H54 (cell line): ENCODE measurements at regions not wholly inside any gene's neighbourhood (a gene's known extent, or its start where the extent isn't known, plus 50 kb on each side); places are given as distances from the start of the nearest gene placed in this dataset.
"Not testable (repeated sequence)": the region's sequence is repeated elsewhere in the genome, so short reads cannot be mapped to it uniquely, and the experiment has no call there.

Experiments used
- DNase-seq: peaks from one replicate; pipeline ENCODE4 v3.0.0; 2011; ENCODE audit warnings: low spot score, mixed read lengths; ENCODE audit not compliant: insufficient read length
- FAIRE-seq: peaks from 3 replicates; lab custom pipeline; 2011; peaks lifted over from hg19 to GRCh38; lab: Jason Lieb, UNC
- POLR2A ChIP-seq: IDR thresholded peaks from 2 replicates; pipeline ENCODE4 v1.6.1; 2011; ENCODE audit warnings: low read depth, mild to moderate bottlenecking, low read length

DNA sequence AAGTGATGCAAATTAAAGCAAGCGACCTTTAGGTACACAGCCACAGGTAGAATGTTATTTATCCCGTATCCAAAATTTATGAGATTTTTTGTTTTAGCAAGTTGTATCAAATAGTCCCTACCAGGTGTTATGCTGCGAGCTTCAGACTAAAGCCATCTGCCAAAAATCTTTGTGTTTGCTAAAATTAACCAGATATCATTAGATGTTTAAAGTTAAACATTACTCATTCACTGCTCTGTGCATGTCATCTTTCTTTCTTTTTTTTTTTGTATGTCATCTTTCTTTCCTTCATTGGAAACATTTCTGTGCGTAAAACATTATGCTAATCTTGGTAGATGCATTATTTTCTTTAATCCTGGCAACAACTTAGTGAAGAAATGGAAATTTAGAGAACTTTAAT lies 173.1 kb downstream of the FHIP1A start:
- DNase-seq = no peak
- FAIRE-seq = no peak
- no peak for TF ChIP-seq POLR2A

DNA sequence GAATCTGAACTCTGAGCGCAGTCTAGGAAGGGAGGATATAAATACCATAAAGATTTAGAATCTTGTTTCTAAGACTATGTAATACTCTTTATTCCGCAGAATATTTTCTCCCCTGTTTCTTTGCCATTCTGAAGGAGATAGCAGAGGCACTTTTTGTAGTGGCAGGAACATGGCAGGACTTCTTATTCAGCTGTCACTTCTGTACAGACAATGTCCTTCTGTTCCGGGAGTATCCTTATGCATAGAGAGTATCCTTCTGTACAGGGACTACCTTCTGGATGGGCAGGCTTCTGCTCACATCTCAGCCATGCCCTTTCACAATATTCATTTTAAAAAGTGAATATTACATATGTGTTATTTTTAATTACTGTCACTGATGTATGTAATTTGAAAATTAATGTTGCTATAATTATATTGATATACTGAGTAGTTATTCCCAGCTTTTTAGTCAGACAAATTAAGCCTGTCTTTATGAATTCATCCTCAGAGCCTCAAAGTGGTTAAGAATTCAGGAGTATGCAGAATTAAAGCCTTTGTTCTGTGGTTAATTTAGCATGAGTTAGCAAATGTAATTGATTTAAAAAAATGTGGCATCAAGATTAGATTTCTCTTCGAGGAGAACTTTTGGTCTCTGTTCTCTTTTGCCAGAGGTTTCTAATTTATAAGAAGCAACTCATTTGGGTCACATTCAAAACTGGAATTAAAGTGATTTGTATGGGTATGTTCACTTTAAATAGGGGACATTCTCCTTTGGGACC lies 174.4 kb downstream of the FHIP1A start:
- DNase-seq (no peak), FAIRE-seq (no peak)
- no peak for TF ChIP-seq POLR2A

DNA sequence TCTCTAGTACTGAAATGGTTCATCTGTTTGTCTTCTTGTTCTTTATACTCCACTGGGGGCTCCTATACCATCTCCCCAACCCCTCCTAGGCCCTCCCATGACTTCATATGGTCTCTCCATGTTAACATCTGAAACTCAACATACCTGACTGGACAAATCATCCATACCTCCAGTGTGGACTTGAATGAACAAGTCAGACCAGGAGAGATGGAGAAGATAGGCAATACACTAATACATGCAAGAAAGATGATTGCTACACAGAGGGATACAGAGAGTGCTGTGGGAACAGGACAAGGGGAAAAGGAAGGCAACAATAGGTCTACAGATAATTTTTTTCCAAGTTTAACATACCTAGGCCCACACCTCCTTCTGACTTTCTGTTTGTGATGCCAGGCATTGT lies 175.1 kb downstream of the FHIP1A start:
- TF ChIP-seq POLR2A = no peak
- FAIRE-seq (no peak), DNase-seq (no peak)

DNA sequence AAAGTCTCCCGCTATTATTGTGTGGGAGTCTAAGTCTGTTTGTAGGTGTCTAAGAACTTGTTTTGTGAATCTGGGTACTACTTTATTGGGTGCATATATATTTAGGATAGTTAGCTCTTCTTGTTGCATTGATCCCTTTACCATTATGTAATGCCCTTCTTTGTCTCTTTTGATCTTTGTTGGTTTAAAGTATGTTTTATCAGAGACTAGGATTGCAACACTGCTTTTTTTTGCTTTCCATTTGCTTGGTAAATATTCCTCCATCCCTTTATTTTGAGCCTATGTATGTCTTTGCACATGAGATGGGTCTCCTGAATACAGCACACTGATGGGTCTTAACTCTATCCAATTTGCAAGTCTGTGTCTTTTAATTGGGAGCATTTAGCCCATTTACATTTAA lies 165.2 kb downstream of the GATB start:
- not testable (repeated sequence) for FAIRE-seq, DNase-seq

DNA sequence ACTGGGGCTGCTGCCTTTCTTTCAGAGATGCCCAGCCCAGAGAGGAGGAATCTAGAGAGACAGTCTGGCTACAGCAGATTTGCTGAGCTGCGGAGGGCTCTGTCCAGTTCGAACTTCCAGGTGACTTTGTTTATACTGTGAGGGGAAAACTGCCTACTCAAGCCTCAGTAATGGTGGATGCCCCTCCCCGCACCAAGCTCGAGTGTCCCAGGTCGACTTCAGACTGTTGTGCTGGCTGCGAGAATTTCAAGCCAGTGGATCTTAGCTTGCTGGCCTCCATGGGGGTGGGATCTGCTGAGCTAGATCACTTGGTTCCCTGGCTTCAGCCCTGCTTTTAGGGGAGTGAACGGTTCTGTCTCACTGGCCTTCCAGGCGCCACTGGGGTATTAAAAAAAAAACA lies 163.1 kb downstream of the GATB start:
- not testable (repeated sequence) for FAIRE-seq, DNase-seq

DNA sequence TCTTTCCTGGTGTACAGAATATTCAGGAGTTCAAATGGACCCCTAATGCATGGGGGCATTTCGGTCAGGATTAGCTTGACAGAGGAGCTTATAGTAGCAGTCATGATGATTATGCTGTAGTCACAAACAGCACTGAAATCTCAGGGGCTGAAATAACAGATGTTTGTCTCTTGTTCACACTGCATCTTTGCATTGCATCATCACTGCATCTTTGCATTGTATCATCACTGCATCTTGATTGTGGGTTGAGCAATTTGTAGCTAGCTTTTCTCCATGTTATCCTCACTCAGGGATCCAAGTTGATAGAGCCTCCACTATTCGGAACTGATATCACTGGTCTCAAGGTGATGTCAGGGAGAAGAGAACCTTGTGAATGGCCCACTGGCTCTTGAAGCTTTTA lies 160.9 kb downstream of the GATB start:
- no peak for FAIRE-seq
- DNase-seq = no peak
- no peak for TF ChIP-seq POLR2A

DNA sequence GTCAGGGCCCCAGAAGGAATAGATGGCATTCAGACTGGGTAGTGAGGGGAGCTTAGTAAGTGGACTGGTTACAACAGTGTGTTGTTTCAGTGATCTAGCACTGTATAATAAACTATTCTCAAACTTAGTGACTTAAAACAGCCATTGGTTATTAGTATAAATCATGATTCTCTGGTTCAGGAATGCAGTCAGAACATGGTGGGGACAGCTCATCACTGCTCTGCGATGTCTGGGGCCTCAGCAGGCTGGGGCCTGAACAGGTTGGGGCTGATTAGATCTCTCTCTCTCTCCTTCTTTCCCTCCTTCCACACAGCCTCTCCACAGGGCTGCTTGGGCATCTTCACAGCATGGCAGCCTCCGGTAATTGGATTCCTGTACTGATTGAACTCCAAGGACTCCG lies 160.4 kb downstream of the GATB start:
- FAIRE-seq = no peak
- no peak for TF ChIP-seq POLR2A
- DNase-seq = no peak

DNA sequence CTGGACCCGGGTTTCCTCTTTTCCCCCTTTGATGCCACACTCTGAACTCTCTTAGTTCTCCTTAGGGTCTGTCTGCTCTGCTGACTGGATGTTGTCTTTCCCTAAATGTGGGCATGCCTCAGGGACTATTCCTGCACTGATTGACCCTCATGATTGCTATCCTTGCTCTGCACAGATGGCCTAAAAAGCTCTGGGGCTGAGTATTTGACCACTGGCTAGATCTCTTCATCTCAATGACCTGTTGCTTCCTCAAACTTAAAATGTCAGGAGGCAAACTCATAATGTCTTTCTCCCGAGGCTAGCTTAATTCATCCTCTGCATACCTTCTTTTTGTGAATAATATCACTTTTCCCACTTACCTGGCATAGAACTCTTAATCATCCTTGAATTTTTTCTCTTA lies 157.4 kb downstream of the GATB start:
- TF ChIP-seq POLR2A = no peak
- DNase-seq (no peak), FAIRE-seq (no peak)

DNA sequence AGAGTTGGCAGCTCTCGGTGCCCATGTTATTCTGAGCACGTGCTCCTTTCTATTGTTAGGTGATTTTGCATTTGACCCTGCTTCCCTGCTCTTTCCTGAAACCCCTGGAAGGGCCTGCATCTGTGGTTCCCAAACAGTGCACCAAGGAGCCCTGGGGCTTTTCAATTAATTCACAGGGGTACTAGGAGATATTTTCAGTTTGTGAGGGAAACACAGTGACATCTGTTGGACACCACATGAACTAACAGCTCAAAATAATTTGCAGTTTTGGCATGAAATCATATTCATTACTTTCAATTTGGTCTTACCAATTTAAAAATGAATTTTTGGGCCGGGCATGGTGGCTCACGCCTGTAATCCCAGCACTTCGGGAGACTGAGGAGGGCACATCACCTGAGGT lies 156.6 kb downstream of the GATB start:
- no peak for TF ChIP-seq POLR2A

DNA sequence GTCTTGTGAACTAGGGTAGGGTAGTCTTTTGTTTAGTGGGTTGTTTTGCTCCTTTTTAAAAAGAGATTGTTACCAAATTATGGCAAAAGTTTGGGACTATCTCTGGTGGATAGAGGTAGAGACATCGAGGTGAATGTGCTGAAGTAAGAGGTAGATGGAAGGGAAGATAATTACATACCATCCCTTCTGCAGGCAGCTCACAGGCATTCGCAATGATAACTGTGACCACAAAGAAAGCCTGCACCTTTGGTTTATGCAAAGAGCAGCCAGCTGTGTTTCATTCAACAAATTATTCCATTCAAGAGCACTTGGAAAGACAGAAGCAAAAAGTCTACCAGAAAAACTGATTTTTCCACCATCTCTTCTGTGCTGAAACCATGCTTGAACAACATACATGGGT lies 155.6 kb downstream of the GATB start:
- FAIRE-seq = no peak
- no peak for TF ChIP-seq POLR2A
- DNase-seq = no peak

More for the DNA sequence above, 156.6 kb downstream of the GATB start:
- FAIRE-seq = no peak
- DNase-seq = no peak

DNA sequence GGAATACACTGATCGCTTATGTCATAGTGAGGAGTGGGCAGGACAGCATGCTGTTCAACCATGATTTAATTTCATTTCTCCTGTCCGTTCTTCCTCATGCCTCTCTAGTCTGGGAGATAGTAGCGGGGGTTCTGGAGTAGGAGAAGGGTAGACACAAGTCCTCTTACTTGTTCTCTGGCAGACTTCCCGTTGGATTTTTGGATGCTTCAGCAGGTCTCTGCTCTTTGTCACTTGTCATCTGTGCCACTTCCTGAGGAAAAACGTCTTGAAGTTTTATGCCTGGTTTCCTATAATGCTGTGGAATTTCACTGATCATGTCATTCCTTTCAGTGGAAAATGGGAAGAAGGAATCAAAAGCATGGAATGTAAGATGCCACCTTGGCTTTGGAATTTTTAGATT lies 154.7 kb downstream of the GATB start:
- DNase-seq (no peak), FAIRE-seq (no peak)
- no peak for TF ChIP-seq POLR2A

DNA sequence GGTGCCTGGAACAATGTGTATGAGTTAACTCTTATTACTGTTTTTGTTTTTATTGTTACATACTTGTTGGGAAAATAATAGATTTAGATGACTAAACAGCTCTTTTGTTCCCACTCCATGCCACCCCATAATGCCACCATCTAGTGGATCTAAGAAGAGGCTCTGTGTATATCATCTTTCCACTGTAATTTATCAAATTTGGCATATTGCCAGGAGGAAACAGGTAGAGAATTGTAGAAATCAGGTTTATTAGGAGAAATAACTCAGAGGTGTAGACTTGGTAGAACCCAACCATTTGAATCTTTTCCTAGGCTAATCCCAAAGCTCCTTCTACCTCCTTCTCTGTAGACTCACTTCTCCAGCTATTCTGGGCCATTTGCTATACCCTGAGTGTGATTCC lies 150.6 kb downstream of the GATB start:
- TF ChIP-seq POLR2A = no peak
- no peak for DNase-seq
- FAIRE-seq = no peak

DNA sequence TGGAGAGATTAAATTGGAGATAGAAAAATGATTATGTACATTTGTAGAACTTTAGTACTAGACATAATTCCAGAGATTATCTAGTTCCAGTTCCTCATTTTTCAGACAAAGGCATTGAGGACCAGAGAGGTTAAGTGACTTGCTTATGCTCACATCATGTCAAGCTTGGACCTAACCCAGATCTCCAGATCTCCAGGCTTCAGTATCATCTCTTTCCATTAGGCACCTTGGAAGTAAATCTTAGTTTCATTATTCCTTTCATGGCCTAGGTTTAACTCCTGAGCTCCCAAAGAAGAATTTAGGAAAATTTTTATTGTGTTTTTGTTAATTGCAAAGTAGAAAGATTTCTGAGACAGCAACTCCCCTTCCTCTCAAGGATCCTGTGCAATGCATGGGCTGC lies 148.8 kb downstream of the GATB start:
- TF ChIP-seq POLR2A = no peak
- no peak for DNase-seq
- FAIRE-seq = no peak

DNA sequence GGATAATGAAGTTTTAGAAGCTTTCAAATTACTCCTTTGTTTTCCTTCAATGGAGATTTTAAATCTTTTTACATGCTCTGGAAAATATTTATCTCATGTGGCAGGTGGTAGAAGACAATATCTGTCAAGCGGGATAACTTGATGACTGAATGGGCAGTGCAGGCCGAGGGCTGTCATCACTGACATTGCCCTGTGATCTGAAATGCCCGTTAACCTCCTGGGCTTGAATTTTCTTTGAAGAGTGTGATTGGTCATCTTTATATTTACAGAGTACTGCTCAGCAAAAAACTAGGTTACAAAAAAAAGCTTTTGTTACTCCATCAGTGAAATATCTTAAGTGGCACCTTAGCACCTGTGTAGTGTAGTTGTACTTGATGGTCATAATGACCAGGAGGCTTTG lies 147.5 kb downstream of the GATB start:
- FAIRE-seq (no peak), DNase-seq (no peak)
- TF ChIP-seq POLR2A = no peak

DNA sequence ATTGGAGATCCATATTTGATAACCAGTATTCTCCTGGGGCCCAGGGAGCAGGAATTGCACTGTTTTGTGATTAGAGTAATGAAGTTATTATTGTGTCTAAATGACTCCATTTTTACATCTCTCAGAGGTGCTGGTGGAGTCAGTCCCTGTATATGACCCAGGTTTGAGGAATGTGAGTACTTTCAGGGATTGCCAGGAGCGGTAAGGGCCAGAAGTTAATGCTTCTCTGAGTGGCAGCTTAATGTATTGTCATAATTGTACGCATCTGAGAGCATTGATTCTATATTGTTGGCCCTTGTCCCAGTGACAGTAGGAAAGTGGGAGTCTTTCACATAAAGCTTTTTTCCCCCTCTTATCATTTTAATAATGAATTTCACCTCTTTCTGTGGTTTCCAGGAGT lies 146.2 kb downstream of the GATB start:
- DNase-seq (no peak), FAIRE-seq (no peak)
- no peak for TF ChIP-seq POLR2A

DNA sequence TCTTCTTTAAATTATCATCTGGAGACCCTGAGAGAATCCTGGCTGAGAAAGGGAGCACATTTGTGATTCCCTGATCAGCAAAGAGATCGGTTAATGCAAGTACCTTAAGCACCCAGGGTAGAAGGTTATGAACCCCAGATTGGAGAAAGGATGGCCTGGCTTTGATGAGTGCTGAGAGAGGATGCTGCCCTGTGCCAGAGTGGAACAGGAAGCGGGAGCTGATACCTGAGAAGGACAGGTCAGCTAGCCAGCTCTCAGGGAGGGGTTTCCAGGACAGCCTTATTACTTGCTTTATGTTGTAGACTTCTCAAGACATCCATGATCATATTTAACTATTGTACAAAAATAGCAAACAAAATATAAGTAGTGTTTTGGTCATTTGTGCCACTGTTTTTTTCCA lies 141.9 kb downstream of the GATB start:
- DNase-seq (no peak), FAIRE-seq (no peak)
- no peak for TF ChIP-seq POLR2A

DNA sequence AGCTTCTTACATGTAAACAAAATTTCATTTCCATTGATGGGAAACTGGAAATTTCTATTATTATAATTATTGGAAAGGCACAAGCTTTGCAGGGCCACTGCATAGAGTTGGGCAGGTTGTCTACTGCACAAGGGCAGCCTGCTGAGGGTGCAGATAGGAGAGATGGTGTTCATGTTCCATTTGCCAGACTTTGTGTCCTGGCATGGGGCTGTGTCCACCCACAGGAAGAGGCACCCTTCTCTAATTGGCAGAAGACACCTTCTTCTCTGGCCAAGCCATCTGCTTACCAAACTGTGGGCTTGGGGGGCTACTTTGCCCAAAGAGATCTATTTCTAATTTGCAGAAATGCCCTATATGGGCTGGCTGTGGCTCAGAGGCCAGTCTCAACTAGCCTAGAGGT lies 140.7 kb downstream of the GATB start:
- DNase-seq = no peak
- no peak for TF ChIP-seq POLR2A
- FAIRE-seq = no peak
